Transverse colon (tissue), 4 donors: ENCODE measurements at regions not wholly inside any gene's neighbourhood (a gene's known extent, or its start where the extent isn't known, plus 50 kb on each side); places are given as distances from the start of the nearest gene placed in this dataset.

Source experiments
- POLR2AphosphoS5 ChIP-seq, 3 donors: sonication (generic); formaldehyde crosslinking; IDR thresholded peaks; one replicate each; pipeline ENCODE4 v1.6.1; 2016; ENCODE audit warnings: antibody characterized with exemption in 3 of 3
- TF ChIP-seq, protein P1 (sequence below), 5 experiments: fragments of 200-600 bp in 3 of 5; fragments of 450-650 bp in 2 of 5; sonication (generic) in 3 of 5; IDR thresholded peaks; 1 replicate in 2 of 5; 2 replicates in 3 of 5; pipeline ENCODE4 v1.5.1; 2016 to 2017; ENCODE audit warnings: antibody characterized with exemption in 5 of 5, inconsistent platforms in 3 of 5, mild to moderate bottlenecking in 2 of 5, moderate library complexity in 1 of 5

DNA sequence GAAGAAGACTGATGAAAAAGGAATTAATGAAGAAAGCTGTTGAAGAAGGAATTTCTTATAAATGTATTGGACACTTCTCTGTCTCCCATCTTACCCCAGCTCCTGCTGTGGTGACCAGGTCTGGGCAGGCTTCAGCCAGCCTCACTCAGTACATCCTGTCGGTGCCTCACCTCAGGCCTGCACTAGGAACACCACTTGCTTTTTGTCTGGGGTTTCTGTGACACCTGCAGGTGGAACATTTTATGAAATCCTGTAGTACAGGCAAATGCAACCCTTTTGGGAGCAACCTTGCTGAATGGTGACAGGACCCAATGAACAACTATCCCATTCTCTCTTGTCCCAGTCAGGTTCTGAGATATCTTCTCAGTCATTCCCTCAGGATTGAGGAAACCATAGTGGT is 129.7 kb downstream of the PRDM13 start:
- TF ChIP-seq POLR2AphosphoS5 (IDR thresholded peaks at IDR 0.05) = no peak
- TF ChIP-seq, protein P1, sequence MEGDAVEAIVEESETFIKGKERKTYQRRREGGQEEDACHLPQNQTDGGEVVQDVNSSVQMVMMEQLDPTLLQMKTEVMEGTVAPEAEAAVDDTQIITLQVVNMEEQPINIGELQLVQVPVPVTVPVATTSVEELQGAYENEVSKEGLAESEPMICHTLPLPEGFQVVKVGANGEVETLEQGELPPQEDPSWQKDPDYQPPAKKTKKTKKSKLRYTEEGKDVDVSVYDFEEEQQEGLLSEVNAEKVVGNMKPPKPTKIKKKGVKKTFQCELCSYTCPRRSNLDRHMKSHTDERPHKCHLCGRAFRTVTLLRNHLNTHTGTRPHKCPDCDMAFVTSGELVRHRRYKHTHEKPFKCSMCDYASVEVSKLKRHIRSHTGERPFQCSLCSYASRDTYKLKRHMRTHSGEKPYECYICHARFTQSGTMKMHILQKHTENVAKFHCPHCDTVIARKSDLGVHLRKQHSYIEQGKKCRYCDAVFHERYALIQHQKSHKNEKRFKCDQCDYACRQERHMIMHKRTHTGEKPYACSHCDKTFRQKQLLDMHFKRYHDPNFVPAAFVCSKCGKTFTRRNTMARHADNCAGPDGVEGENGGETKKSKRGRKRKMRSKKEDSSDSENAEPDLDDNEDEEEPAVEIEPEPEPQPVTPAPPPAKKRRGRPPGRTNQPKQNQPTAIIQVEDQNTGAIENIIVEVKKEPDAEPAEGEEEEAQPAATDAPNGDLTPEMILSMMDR (IDR thresholded peaks at IDR 0.05) = no peak
